GM18502 (cell line): ENCODE measurements at regions not wholly inside any gene's neighbourhood (a gene's known extent, or its start where the extent isn't known, plus 50 kb on each side); places are given as distances from the start of the nearest gene placed in this dataset.

Source experiments
- ATAC-seq: cut with Tn5 transposase; IDR thresholded peaks from one replicate; pipeline ENCODE4 v1.9.1; 2021; ENCODE audit warnings: mild to moderate bottlenecking; ENCODE audit not compliant: unreplicated experiment, poor library complexity

- peak; percentile 77 for ATAC-seq
These were observed 356.8 kb upstream of the NR2F2 start for GRCh38 chr15:95973566-95974256.

GRCh38 chr15:95975212-95975611, 355.3 kb upstream of the NR2F2 start:
- peak; percentile 75 for ATAC-seq

- ATAC-seq = no peak
These were observed 351.2 kb upstream of the NR2F2 start for GRCh38 chr15:95979286-95979685.

- no peak for ATAC-seq
These were observed 349.3 kb upstream of the NR2F2 start for GRCh38 chr15:95981209-95981608.

- peak; percentile 35 for ATAC-seq
These were observed 343.2 kb upstream of the NR2F2 start for GRCh38 chr15:95987299-95987698.

GRCh38 chr15:95987886-95988573, 342.5 kb upstream of the NR2F2 start:
- ATAC-seq = no peak

GRCh38 chr15:95988574-95988887, 342.0 kb upstream of the NR2F2 start:
- ATAC-seq = peak; percentile 45

- ATAC-seq = no peak
These were observed 341.1 kb upstream of the NR2F2 start for GRCh38 chr15:95989392-95989791.

- ATAC-seq = no peak
These were observed 339.7 kb upstream of the NR2F2 start for GRCh38 chr15:95990833-95991232.

GRCh38 chr15:95994418-95994817, 336.1 kb upstream of the NR2F2 start:
- no peak for ATAC-seq

GRCh38 chr15:95995375-95996168, 334.9 kb upstream of the NR2F2 start:
- no peak for ATAC-seq

GRCh38 chr15:95996494-95996893, 334.0 kb upstream of the NR2F2 start:
- ATAC-seq = no peak

GRCh38 chr15:95998935-95999334, 331.6 kb upstream of the NR2F2 start:
- ATAC-seq = no peak

- ATAC-seq = no peak
These were observed 327.3 kb upstream of the NR2F2 start for GRCh38 chr15:96002890-96003859.

- ATAC-seq = no peak
These were observed 324.6 kb upstream of the NR2F2 start for GRCh38 chr15:96005906-96006305.

- ATAC-seq = no peak
These were observed 319.4 kb upstream of the NR2F2 start for GRCh38 chr15:96011136-96011535.

GRCh38 chr15:96014939-96015338, 315.6 kb upstream of the NR2F2 start:
- no peak for ATAC-seq

- ATAC-seq = no peak
These were observed 311.4 kb upstream of the NR2F2 start for GRCh38 chr15:96019114-96019513.

- ATAC-seq = no peak
These were observed 310.4 kb upstream of the NR2F2 start for GRCh38 chr15:96020133-96020532.

- ATAC-seq = no peak
These were observed 309.7 kb upstream of the NR2F2 start for GRCh38 chr15:96020797-96021196.
